Pons (tissue), 1 donor: ENCODE measurements at regions not wholly inside any gene's neighbourhood (a gene's known extent, or its start where the extent isn't known, plus 50 kb on each side); places are given as distances from the start of the nearest gene placed in this dataset.

Source experiments
- DNase-seq: peaks from one replicate; pipeline ENCODE4 v3.0.0-alpha.2; 2016; ENCODE audit warnings: low spot score

- DNase-seq: no peak
Measured at GRCh38 chr5:176711883-176712282, 64.6 kb downstream of the TSPAN17 start.

GRCh38 chr5:176712546-176713304 lies 65.4 kb downstream of the TSPAN17 start:
- no peak for DNase-seq

- DNase-seq: no peak
Measured at GRCh38 chr5:176713409-176713808, 66.1 kb downstream of the TSPAN17 start.

- DNase-seq: no peak
Measured at GRCh38 chr5:176714067-176714466, 66.8 kb downstream of the TSPAN17 start.

- peak; percentile 6 for DNase-seq
Measured at GRCh38 chr5:176716320-176716719, 69.0 kb downstream of the TSPAN17 start.

GRCh38 chr5:176719113-176719739 lies 71.9 kb downstream of the TSPAN17 start:
- no peak for DNase-seq

GRCh38 chr5:176721509-176721908 lies 74.2 kb downstream of the TSPAN17 start:
- no peak for DNase-seq

- DNase-seq: no peak
Measured at GRCh38 chr5:176722757-176723156, 75.5 kb downstream of the TSPAN17 start.

- DNase-seq: no peak
Measured at GRCh38 chr5:176723440-176723839, 76.2 kb downstream of the TSPAN17 start.

- no peak for DNase-seq
Measured at GRCh38 chr5:176724472-176724871, 77.2 kb downstream of the TSPAN17 start.

- no peak for DNase-seq
Measured at GRCh38 chr5:176725521-176726280, 78.4 kb downstream of the TSPAN17 start.

- no peak for DNase-seq
Measured at GRCh38 chr5:176726746-176727527, 79.7 kb downstream of the TSPAN17 start.

- DNase-seq: no peak
Measured at GRCh38 chr5:176727528-176727900, 80.2 kb downstream of the TSPAN17 start.

GRCh38 chr5:176727983-176728675 lies 80.8 kb downstream of the TSPAN17 start:
- DNase-seq: no peak

GRCh38 chr5:176728831-176729251 lies 81.5 kb upstream of the UNC5A start:
- DNase-seq: no peak

GRCh38 chr5:176730815-176731475 lies 79.4 kb upstream of the UNC5A start:
- DNase-seq: no peak

- DNase-seq: no peak
Measured at GRCh38 chr5:176731506-176732160, 78.7 kb upstream of the UNC5A start.

GRCh38 chr5:176732306-176732705 lies 78.1 kb upstream of the UNC5A start:
- no peak for DNase-seq

GRCh38 chr5:176732736-176733405 lies 77.5 kb upstream of the UNC5A start:
- DNase-seq: no peak
